ENCODE measurements at regions not wholly inside any gene's neighbourhood (a gene's known extent, or its start where the extent isn't known, plus 50 kb on each side); places are given as distances from the start of the nearest gene placed in this dataset.
"Not testable (repeated sequence)": the region's sequence is repeated elsewhere in the genome, so short reads cannot be mapped to it uniquely, and the experiment has no call there.

DNA sequence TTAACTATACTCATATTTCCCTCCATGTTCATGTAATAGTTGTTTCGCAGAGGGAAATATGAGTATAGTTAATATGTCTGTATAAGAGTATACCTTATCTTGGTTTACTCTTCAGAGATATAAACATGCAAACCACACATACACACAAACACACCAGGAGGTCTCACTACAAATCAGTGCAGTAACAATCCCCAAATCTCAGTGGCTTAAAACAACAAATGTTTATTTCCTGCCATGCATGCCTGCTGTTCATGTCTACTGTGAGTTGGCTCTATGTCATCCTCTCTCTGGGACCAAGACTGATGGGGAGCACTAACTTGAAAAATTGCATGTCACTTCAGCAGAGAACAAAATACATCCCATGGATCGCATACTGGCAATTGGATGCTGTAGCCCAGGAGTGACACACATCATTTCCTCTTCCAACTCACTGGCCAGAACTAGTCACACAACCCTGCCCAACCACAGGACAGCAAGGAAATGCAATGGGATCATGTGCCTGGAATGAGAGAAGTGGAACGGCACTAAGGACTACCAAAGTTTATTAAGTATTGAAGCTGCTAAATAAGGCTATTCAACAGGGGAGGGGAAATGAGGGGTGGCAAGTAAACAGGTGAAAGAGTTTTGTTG is 89.0 kb upstream of the DTNBP1 start:
- no peak overlapping the region for H3K4me3 Mint-ChIP-seq
- H3K27ac Mint-ChIP-seq: no peak overlapping the region
- H3K9me3 Mint-ChIP-seq: no peaks in the 10 kb centered on the region
- ATAC-seq (replicated peaks): no peak
- H3K27me3 Mint-ChIP-seq: no peaks in the 10 kb centered on the region
- no peak for DNase-seq
- no peaks in the 10 kb centered on the region for H3K4me1 Mint-ChIP-seq (ENCODE audit: low read depth in 2 of 2)
- no peaks in the 10 kb centered on the region for H3K36me3 Mint-ChIP-seq (ENCODE audit: insufficient read depth)

DNA sequence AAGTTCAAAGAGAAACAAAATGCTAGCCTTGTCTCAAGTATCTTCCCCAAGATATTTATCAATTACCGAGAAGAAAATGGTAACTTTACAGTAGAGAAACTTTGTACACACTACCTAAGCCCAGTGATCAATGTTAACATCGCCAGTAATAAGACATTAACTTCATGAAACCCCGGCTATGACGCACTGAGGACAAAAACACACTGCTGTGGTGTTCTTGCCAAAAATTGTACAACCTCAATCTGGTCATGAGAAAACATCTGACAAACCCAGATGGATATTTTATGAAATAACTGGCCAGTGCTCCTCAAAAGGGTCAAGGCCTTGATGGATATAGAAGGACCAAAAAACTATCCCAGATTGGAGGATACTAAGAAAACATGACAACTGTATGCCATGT is 85.5 kb upstream of the DTNBP1 start:
- H3K9me3 Mint-ChIP-seq: no peaks in the 10 kb centered on the region
- no peak for ATAC-seq (replicated peaks)
- H3K27ac Mint-ChIP-seq: no peak overlapping the region
- no peaks in the 10 kb centered on the region for H3K36me3 Mint-ChIP-seq (ENCODE audit: insufficient read depth)
- no peak for DNase-seq
- no peak overlapping the region for H3K4me3 Mint-ChIP-seq
- no peaks in the 10 kb centered on the region for H3K4me1 Mint-ChIP-seq (ENCODE audit: low read depth in 2 of 2)
- peaks cover 0 to 5% of the 10 kb centered on the region in 2 donors for H3K27me3 Mint-ChIP-seq

DNA sequence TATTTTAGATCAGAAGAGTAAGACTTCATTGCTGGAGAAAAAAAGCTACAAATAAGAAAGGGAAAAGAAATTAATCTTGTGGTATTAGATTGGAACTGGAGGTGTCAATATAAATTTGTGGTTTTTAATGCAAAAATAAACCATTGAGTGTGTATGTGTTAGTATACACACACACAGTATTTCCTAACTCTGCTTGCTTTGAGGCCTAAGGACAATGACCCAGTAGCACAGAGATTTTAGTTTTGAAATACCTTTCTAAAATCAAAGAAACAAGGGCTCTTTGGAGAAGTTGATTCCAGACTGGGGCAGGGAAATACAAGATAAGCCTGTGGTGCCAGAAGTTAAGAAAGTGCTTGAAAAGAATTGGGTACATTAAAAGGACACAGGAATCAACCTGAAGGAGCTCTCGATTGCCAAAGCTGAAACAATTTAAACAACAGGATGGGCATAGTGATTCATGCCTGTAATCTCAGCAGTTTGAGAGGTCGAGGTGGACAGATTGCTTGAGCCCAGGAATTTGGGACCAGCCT is 84.6 kb upstream of the DTNBP1 start:
- H3K4me3 Mint-ChIP-seq: no peak overlapping the region
- no peaks in the 10 kb centered on the region for H3K36me3 Mint-ChIP-seq (ENCODE audit: insufficient read depth)
- no peaks in the 10 kb centered on the region for H3K4me1 Mint-ChIP-seq (ENCODE audit: low read depth in 2 of 2)
- DNase-seq (no peak), ATAC-seq (replicated peaks) (no peak)
- H3K27me3 Mint-ChIP-seq: peaks cover 0 to 10% of the 10 kb centered on the region in 2 donors
- no peaks in the 10 kb centered on the region for H3K9me3 Mint-ChIP-seq
- no peak overlapping the region for H3K27ac Mint-ChIP-seq

DNA sequence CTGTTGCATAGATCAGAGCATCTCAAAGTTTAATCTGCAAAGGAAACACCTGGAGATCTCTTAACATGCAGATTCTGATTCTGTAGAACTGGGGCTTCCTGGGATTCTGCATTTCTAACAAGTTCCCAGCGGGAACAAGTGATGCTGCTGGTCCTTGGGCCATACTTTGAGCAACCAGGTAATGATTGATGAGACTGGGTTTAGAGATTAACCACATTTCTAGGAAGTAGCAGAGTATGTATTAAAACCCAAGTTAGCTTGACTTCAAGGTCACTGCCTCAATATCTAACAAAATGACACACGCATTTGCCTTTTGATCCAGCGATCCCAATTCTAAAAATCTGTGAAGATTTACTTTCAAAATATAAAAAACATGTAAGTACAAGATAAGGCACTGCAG is 83.0 kb upstream of the DTNBP1 start:
- DNase-seq: no peak
- no peaks in the 10 kb centered on the region for H3K9me3 Mint-ChIP-seq
- no peaks in the 10 kb centered on the region for H3K36me3 Mint-ChIP-seq (ENCODE audit: insufficient read depth)
- no peaks in the 10 kb centered on the region for H3K4me1 Mint-ChIP-seq (ENCODE audit: low read depth in 2 of 2)
- no peak for ATAC-seq (replicated peaks)
- no peak overlapping the region for H3K27ac Mint-ChIP-seq
- H3K27me3 Mint-ChIP-seq: peaks cover 0 to 10% of the 10 kb centered on the region in 2 donors
- H3K4me3 Mint-ChIP-seq: no peak overlapping the region

- Mint-ChIP-seq H3K4me3 (no peak overlapping the region), H3K4me1 (ENCODE audit: low read depth in 2 of 2) (no peaks in the 10 kb centered on the region), H3K36me3 (ENCODE audit: insufficient read depth) (no peaks in the 10 kb centered on the region), H3K9me3 (no peaks in the 10 kb centered on the region), H3K27me3 (peaks cover 0 to 10% of the 10 kb centered on the region in 2 donors), H3K27ac (no peak overlapping the region)
- DNase-seq: no peak
- no peak for ATAC-seq (replicated peaks)
Measured at GRCh38 chr6:15744818-15745402, 82.1 kb upstream of the DTNBP1 start.

DNA sequence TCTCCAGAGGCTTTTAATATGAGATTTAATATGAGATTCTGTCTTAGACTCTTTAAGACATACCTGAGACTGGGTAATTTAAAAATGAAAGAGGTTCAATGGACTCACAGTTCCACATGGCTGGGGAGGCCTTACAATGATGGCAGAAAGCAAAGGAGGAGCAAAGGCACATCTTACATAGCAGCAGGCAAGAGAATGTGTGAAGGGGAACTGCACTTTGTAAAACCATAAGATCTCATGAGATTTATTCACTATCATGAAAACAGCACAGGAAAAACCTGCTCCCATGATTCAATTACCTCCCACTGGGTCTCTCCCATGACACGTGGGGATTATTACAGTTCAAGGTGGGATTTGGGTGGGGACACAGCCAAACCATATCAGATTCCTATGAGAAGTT is 79.2 kb upstream of the DTNBP1 start:
- not testable (repeated sequence) for H3K36me3 Mint-ChIP-seq (ENCODE audit: insufficient read depth); H3K4me3 Mint-ChIP-seq; H3K4me1 Mint-ChIP-seq (ENCODE audit: low read depth in 2 of 2); DNase-seq; H3K27ac Mint-ChIP-seq; ATAC-seq (replicated peaks); H3K9me3 Mint-ChIP-seq
- peaks cover 0 to 10% of the 10 kb centered on the region in 2 donors for H3K27me3 Mint-ChIP-seq

- DNase-seq: no peak
- H3K9me3 Mint-ChIP-seq: peaks cover 4 to 8% of the 10 kb centered on the region in 2 donors
- ATAC-seq (replicated peaks): no peak
- no peaks in the 10 kb centered on the region for H3K36me3 Mint-ChIP-seq (ENCODE audit: insufficient read depth)
- no peak overlapping the region for H3K4me3 Mint-ChIP-seq
- H3K27me3 Mint-ChIP-seq: peaks cover 0 to 10% of the 10 kb centered on the region in 2 donors
- H3K27ac Mint-ChIP-seq: no peak overlapping the region
- H3K4me1 Mint-ChIP-seq (ENCODE audit: low read depth in 2 of 2): no peaks in the 10 kb centered on the region
Measured at GRCh38 chr6:15741405-15741804, 78.6 kb upstream of the DTNBP1 start.

GRCh38 chr6:15739867-15740266 is 77.0 kb upstream of the DTNBP1 start:
- DNase-seq: no peak
- H3K27ac Mint-ChIP-seq: no peak overlapping the region
- H3K4me1 Mint-ChIP-seq (ENCODE audit: low read depth in 2 of 2): peaks cover 0 to 6% of the 10 kb centered on the region in 2 donors
- peaks cover 0 to 10% of the 10 kb centered on the region in 2 donors for H3K27me3 Mint-ChIP-seq
- H3K9me3 Mint-ChIP-seq: peaks cover 4 to 8% of the 10 kb centered on the region in 2 donors
- no peaks in the 10 kb centered on the region for H3K36me3 Mint-ChIP-seq (ENCODE audit: insufficient read depth)
- no peak for ATAC-seq (replicated peaks)
- no peak overlapping the region for H3K4me3 Mint-ChIP-seq

- Mint-ChIP-seq H3K4me3 (no peak overlapping the region), H3K27ac (no peak overlapping the region), H3K4me1 (ENCODE audit: low read depth in 2 of 2) (peaks cover 0 to 6% of the 10 kb centered on the region in 2 donors), H3K9me3 (peaks cover 4 to 8% of the 10 kb centered on the region in 2 donors), H3K27me3 (peaks cover 0 to 10% of the 10 kb centered on the region in 2 donors), H3K36me3 (ENCODE audit: insufficient read depth) (no peaks in the 10 kb centered on the region)
- DNase-seq (no peak), ATAC-seq (replicated peaks) (no peak)
Measured at GRCh38 chr6:15739353-15739752, 76.5 kb upstream of the DTNBP1 start.

DNA sequence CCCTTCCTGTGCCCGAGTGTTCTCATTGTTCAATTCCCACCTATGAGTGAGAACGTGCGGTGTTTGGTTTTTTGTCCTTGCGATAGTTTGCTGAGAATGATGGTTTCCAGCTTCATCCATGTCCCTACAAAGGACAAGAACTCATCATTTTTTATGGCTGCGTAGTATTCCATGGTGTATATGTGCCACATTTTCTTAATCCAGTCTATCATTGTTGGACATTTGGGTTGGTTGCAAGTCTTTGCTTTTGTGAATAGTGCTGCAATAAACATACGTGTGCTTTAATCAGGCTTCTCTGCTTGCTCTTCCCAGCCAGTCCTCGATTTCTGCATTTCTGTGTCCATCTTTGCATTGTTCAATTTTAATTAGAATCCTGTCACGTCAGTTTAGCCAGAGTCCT is 75.4 kb upstream of the DTNBP1 start:
- H3K9me3 Mint-ChIP-seq; H3K36me3 Mint-ChIP-seq (ENCODE audit: insufficient read depth); H3K27me3 Mint-ChIP-seq: not testable (repeated sequence)

GRCh38 chr6:15736297-15736696 is 73.5 kb upstream of the DTNBP1 start:
- H3K27ac Mint-ChIP-seq: no peak overlapping the region
- no peaks in the 10 kb centered on the region for H3K36me3 Mint-ChIP-seq (ENCODE audit: insufficient read depth)
- peaks cover 0 to 6% of the 10 kb centered on the region in 2 donors for H3K4me1 Mint-ChIP-seq (ENCODE audit: low read depth in 2 of 2)

More for the DNA sequence above, 75.4 kb upstream of the DTNBP1 start:
- not testable (repeated sequence) for ATAC-seq (replicated peaks); H3K27ac Mint-ChIP-seq; H3K4me1 Mint-ChIP-seq (ENCODE audit: low read depth in 2 of 2); H3K4me3 Mint-ChIP-seq; DNase-seq

GRCh38 chr6:15735567-15736265 is 72.9 kb upstream of the DTNBP1 start:
- Mint-ChIP-seq H3K27me3 (peaks cover 7 to 20% of the 10 kb centered on the region in 2 donors), H3K4me3 (no peak overlapping the region), H3K27ac (no peak overlapping the region), H3K4me1 (ENCODE audit: low read depth in 2 of 2) (peaks cover 0 to 6% of the 10 kb centered on the region in 2 donors), H3K36me3 (ENCODE audit: insufficient read depth) (no peaks in the 10 kb centered on the region), H3K9me3 (peaks cover 4 to 8% of the 10 kb centered on the region in 2 donors)
- no peak for ATAC-seq (replicated peaks)
- DNase-seq: no peak

More at GRCh38 chr6:15736297-15736696, 73.5 kb upstream of the DTNBP1 start:
- ATAC-seq (replicated peaks) (no peak), DNase-seq (no peak)
- H3K9me3 Mint-ChIP-seq: peaks cover 4 to 8% of the 10 kb centered on the region in 2 donors
- H3K4me3 Mint-ChIP-seq: no peak overlapping the region
- peaks cover 7 to 16% of the 10 kb centered on the region in 2 donors for H3K27me3 Mint-ChIP-seq

GRCh38 chr6:15734118-15734897 is 71.5 kb upstream of the DTNBP1 start:
- Mint-ChIP-seq H3K27ac (no peak overlapping the region), H3K4me3 (no peak overlapping the region), H3K36me3 (ENCODE audit: insufficient read depth) (no peaks in the 10 kb centered on the region), H3K4me1 (ENCODE audit: low read depth in 2 of 2) (peaks cover 0 to 6% of the 10 kb centered on the region in 2 donors), H3K27me3 (peaks cover 7 to 25% of the 10 kb centered on the region in 2 donors), H3K9me3 (peaks cover 4 to 8% of the 10 kb centered on the region in 2 donors)
- DNase-seq (no peak), ATAC-seq (replicated peaks) (no peak)
